SU-DHL-6 (cell line): ENCODE measurements at regions not wholly inside any gene's neighbourhood (a gene's known extent, or its start where the extent isn't known, plus 50 kb on each side); places are given as distances from the start of the nearest gene placed in this dataset.
"Not testable (repeated sequence)": the region's sequence is repeated elsewhere in the genome, so short reads cannot be mapped to it uniquely, and the experiment has no call there.

ENCODE experiments used
- H2AFZ ChIP-seq: fragments of 200-600 bp; sonication (generic); 2 replicates; pipeline ENCODE4 v1.6.1; 2014; ENCODE audit warnings: low read depth, mild to moderate bottlenecking, moderate library complexity, mixed read lengths, antibody characterized with exemption, low read length; ENCODE audit not compliant: severe bottlenecking
- H3F3A ChIP-seq: fragments of 200-600 bp; shearing (Covaris generic); 2 replicates; pipeline ENCODE4 v1.6.0; 2016; ENCODE audit warnings: antibody characterized with exemption, mild to moderate bottlenecking; ENCODE audit not compliant: insufficient read depth
- H3K27ac ChIP-seq: fragments of 200-600 bp; sonication (generic); 2 replicates; pipeline ENCODE4 v1.5.1; 2016; ENCODE audit warnings: low read depth, mild to moderate bottlenecking, low read length, moderate library complexity, mixed read lengths
- H3K27me3 ChIP-seq: fragments of 200-600 bp; sonication (generic), shearing (Covaris generic); 2 replicates; pipeline ENCODE4 v1.6.0; 2014; ENCODE audit warnings: mild to moderate bottlenecking, low read length
- H3K36me3 ChIP-seq: fragments of 200-600 bp; sonication (generic); 2 replicates; pipeline ENCODE4 v1.6.1; 2014; ENCODE audit warnings: mild to moderate bottlenecking, low read length, mixed read lengths
- H3K4me2 ChIP-seq: fragments of 300-600, 200-600 bp; shearing (Covaris generic), sonication (generic); 2 replicates; pipeline ENCODE4 v1.6.0; 2014; ENCODE audit warnings: low read length, low read depth, mild to moderate bottlenecking; ENCODE audit not compliant: poor library complexity, severe bottlenecking
- H3K4me3 ChIP-seq: fragments of 200-600 bp; sonication (generic); 2 replicates; pipeline ENCODE4 v1.5.1; 2014; ENCODE audit warnings: antibody characterized with exemption, low read length, mild to moderate bottlenecking, mixed read lengths; ENCODE audit not compliant: insufficient read depth, poor library complexity, severe bottlenecking
- H3K79me2 ChIP-seq: fragments of 200-600 bp; sonication (generic); 2 replicates; pipeline ENCODE4 v1.6.1; 2014; ENCODE audit warnings: mild to moderate bottlenecking, low read length, moderate library complexity; ENCODE audit not compliant: insufficient read depth
- H3K9ac ChIP-seq: fragments of 200-600 bp; sonication (generic); 2 replicates; pipeline ENCODE4 v1.7.0; 2014; ENCODE audit warnings: mild to moderate bottlenecking, low read length
- H3K9me2 ChIP-seq: fragments of 200-600 bp; sonication (generic); replicated peaks from 2 replicates; pipeline ENCODE4 v1.6.1; 2014; ENCODE audit warnings: low read length; ENCODE audit not compliant: insufficient read depth
- H3K9me3 ChIP-seq: fragments of 200-600 bp; sonication (generic); 2 replicates; pipeline ENCODE4 v1.6.1; 2014; ENCODE audit warnings: low read length, mixed read lengths; ENCODE audit not compliant: insufficient read depth
- H4K20me1 ChIP-seq: fragments of 200-600 bp; sonication (generic); 2 replicates; pipeline ENCODE4 v1.6.1; 2014; ENCODE audit warnings: low read depth, mild to moderate bottlenecking, antibody characterized with exemption, low read length, moderate library complexity, mixed read lengths
- EZH2phosphoT487 ChIP-seq: fragments of 200-600 bp; sonication (generic), shearing (Covaris generic); conservative IDR thresholded peaks from 2 replicates; pipeline ENCODE4 v1.6.1; 2018; ENCODE audit warnings: mild to moderate bottlenecking, antibody characterized with exemption, low read length, moderate library complexity, mixed read lengths
- TF ChIP-seq, protein P1 (sequence below): fragments of 200-600 bp; sonication (generic); IDR thresholded peaks from one replicate; pipeline ENCODE4 v1.5.1; 2017; ENCODE audit warnings: antibody characterized with exemption, mild to moderate bottlenecking, low read length, moderate library complexity; ENCODE audit not compliant: insufficient read depth, poor library complexity, severe bottlenecking

GRCh38 chr1:102470767-102471166 is 474.0 kb upstream of the OLFM3 start:
- no peaks in the 10 kb centered on the region for H3K79me2 ChIP-seq
- no peaks in the 10 kb centered on the region for H3K27me3 ChIP-seq
- H3K4me2 ChIP-seq = no peak overlapping the region
- H3F3A ChIP-seq = no peaks in the 10 kb centered on the region
- no peaks in the 10 kb centered on the region for H3K9me2 ChIP-seq
- H3K36me3 ChIP-seq = no peaks in the 10 kb centered on the region
- no peak overlapping the region for H3K4me3 ChIP-seq
- H3K27ac ChIP-seq = no peak overlapping the region
- no peak for TF ChIP-seq EZH2phosphoT487
- TF ChIP-seq, protein P1, sequence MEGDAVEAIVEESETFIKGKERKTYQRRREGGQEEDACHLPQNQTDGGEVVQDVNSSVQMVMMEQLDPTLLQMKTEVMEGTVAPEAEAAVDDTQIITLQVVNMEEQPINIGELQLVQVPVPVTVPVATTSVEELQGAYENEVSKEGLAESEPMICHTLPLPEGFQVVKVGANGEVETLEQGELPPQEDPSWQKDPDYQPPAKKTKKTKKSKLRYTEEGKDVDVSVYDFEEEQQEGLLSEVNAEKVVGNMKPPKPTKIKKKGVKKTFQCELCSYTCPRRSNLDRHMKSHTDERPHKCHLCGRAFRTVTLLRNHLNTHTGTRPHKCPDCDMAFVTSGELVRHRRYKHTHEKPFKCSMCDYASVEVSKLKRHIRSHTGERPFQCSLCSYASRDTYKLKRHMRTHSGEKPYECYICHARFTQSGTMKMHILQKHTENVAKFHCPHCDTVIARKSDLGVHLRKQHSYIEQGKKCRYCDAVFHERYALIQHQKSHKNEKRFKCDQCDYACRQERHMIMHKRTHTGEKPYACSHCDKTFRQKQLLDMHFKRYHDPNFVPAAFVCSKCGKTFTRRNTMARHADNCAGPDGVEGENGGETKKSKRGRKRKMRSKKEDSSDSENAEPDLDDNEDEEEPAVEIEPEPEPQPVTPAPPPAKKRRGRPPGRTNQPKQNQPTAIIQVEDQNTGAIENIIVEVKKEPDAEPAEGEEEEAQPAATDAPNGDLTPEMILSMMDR = no peak
- no peak overlapping the region for H3K9ac ChIP-seq
- no peaks in the 10 kb centered on the region for H3K9me3 ChIP-seq
- H4K20me1 ChIP-seq = no peaks in the 10 kb centered on the region
- H2AFZ ChIP-seq = no peak overlapping the region

GRCh38 chr1:102466487-102466886 is 469.8 kb upstream of the OLFM3 start:
- no peak overlapping the region for H3K4me3 ChIP-seq
- no peaks in the 10 kb centered on the region for H3K9me2 ChIP-seq
- no peaks in the 10 kb centered on the region for H3K9me3 ChIP-seq
- no peaks in the 10 kb centered on the region for H3K79me2 ChIP-seq
- no peak overlapping the region for H2AFZ ChIP-seq
- H3K9ac ChIP-seq = no peak overlapping the region
- no peaks in the 10 kb centered on the region for H4K20me1 ChIP-seq
- no peak overlapping the region for H3K27ac ChIP-seq
- no peaks in the 10 kb centered on the region for H3K36me3 ChIP-seq
- no peak overlapping the region for H3K4me2 ChIP-seq
- H3K27me3 ChIP-seq = no peaks in the 10 kb centered on the region
- TF ChIP-seq, protein P1 = no peak
- no peak for TF ChIP-seq EZH2phosphoT487
- H3F3A ChIP-seq = no peaks in the 10 kb centered on the region

DNA sequence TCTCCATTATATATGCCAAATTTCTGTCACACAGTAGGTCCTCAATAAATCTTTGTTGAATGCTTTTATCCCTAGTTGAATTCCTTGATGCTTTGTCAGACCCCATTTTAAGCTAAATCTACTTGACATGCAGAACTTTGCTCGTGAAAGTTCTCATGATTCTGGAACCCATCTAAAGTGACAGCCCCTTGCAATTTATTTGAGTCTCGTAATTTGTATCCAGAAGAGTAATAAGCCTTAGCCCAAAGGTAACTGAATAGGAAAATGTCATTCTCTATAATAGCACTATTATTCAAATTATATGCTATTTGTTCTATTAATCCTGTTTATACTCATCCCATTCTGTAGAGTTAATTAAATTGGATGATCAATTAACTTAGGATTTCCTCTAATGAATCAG is 466.6 kb upstream of the OLFM3 start:
- Histone ChIP-seq H4K20me1 (no peaks in the 10 kb centered on the region), H3K36me3 (no peaks in the 10 kb centered on the region), H3K9ac (no peak overlapping the region), H3K27me3 (no peaks in the 10 kb centered on the region), H2AFZ (no peak overlapping the region), H3K9me2 (no peaks in the 10 kb centered on the region), H3K4me2 (no peak overlapping the region), H3K27ac (no peak overlapping the region), H3F3A (no peaks in the 10 kb centered on the region), H3K9me3 (no peaks in the 10 kb centered on the region), H3K4me3 (no peak overlapping the region), H3K79me2 (no peaks in the 10 kb centered on the region)
- TF ChIP-seq EZH2phosphoT487 = no peak
- TF ChIP-seq, protein P1 = no peak

GRCh38 chr1:102442317-102442716 is 445.6 kb upstream of the OLFM3 start:
- not testable (repeated sequence) for H3F3A ChIP-seq, H3K27ac ChIP-seq, H3K4me3 ChIP-seq, H3K27me3 ChIP-seq, H3K4me2 ChIP-seq, H3K79me2 ChIP-seq, H3K9me2 ChIP-seq, H3K9ac ChIP-seq, H4K20me1 ChIP-seq, H3K36me3 ChIP-seq, H2AFZ ChIP-seq, H3K9me3 ChIP-seq
